ENCODE measurements at regions not wholly inside any gene's neighbourhood (a gene's known extent, or its start where the extent isn't known, plus 50 kb on each side); places are given as distances from the start of the nearest gene placed in this dataset.

DNA sequence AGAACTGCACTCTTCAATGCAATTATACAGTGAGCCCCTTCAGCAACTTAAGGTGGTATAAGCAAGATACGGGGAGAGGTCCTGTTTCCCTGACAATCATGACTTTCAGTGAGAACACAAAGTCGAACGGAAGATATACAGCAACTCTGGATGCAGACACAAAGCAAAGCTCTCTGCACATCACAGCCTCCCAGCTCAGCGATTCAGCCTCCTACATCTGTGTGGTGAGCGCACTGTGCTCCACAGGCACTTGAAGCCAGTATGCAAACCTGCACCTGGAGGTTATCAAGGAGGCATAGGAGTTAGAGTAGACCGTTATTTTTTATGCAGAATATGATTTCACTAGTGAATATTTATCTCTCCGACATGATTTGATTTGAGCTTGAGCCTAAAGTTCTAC, 152.2 kb upstream of the OR4E1 start:
- no peak for TF ChIP-seq EZH2 (IDR thresholded peaks at IDR 0.05)
- no peak for TF ChIP-seq POLR2AphosphoS5 (IDR thresholded peaks at IDR 0.05; ENCODE audit: borderline replicate concordance, low read depth, low read length)
- TF ChIP-seq FOXP2 (optimal IDR thresholded peaks at IDR 0.05; ENCODE audit: control extremely low read depth, extremely low read length, insufficient read depth): no peak

Data from SK-N-MC (cell line).